Parathyroid adenoma (tissue), 2 donors: ENCODE measurements at regions not wholly inside any gene's neighbourhood (a gene's known extent, or its start where the extent isn't known, plus 50 kb on each side); places are given as distances from the start of the nearest gene placed in this dataset.

ENCODE experiments used
- H2AFZ ChIP-seq: fragments of 300-600 bp; sonication (generic); one replicate; pipeline ENCODE4 v1.7.0; 2017; ENCODE audit warnings: antibody characterized with exemption, mild to moderate bottlenecking
- H3K27ac ChIP-seq: fragments of 300-600 bp; sonication (generic); one replicate; pipeline ENCODE4 v1.7.0; 2017
- H3K27me3 ChIP-seq: fragments of 300-600 bp; sonication (generic); one replicate; pipeline ENCODE4 v1.7.0; 2017; ENCODE audit warnings: low read length; ENCODE audit not compliant: control insufficient read depth, insufficient read depth
- H3K36me3 ChIP-seq: fragments of 300-600 bp; sonication (generic); one replicate; pipeline ENCODE4 v1.7.0; 2017; ENCODE audit warnings: low read length; ENCODE audit not compliant: control insufficient read depth, insufficient read depth
- H3K4me1 ChIP-seq: fragments of 300-600 bp; sonication (generic); one replicate; pipeline ENCODE4 v1.7.0; 2017; ENCODE audit warnings: control low read depth
- H3K4me2 ChIP-seq: fragments of 300-600 bp; sonication (generic); one replicate; pipeline ENCODE4 v1.7.0; 2017; ENCODE audit warnings: low read length
- H3K4me3 ChIP-seq: fragments of 300-600 bp; sonication (generic); one replicate; pipeline ENCODE4 v1.7.0; 2017; ENCODE audit warnings: low read depth, low read length
- H3K79me2 ChIP-seq: fragments of 300-600 bp; sonication (generic); one replicate; pipeline ENCODE4 v1.7.0; 2017; ENCODE audit warnings: control low read depth
- H3K9ac ChIP-seq: fragments of 300-600 bp; sonication (generic); one replicate; pipeline ENCODE4 v1.7.0; 2017; ENCODE audit warnings: mild to moderate bottlenecking
- H3K9me3 ChIP-seq: fragments of 300-600 bp; sonication (generic); one replicate; pipeline ENCODE4 v1.7.0; 2017; ENCODE audit warnings: low read length; ENCODE audit not compliant: control insufficient read depth
- TF ChIP-seq, protein P1 (sequence below): fragments of 300-600 bp; sonication (generic); IDR thresholded peaks from one replicate; pipeline ENCODE4 v1.7.0; 2017; ENCODE audit warnings: antibody characterized with exemption, mild to moderate bottlenecking
- donor health status: primary hyperparathyroidism.

GRCh38 chr5:109486200-109486804 lies 76.5 kb upstream of the PJA2 start:
- no peak overlapping the region for H3K4me2 ChIP-seq
- no peaks in the 10 kb centered on the region for H3K36me3 ChIP-seq
- no peaks in the 10 kb centered on the region for H3K27me3 ChIP-seq
- H3K79me2 ChIP-seq: no peaks in the 10 kb centered on the region
- H3K4me1 ChIP-seq: peaks cover 4% of the 10 kb centered on the region
- TF ChIP-seq, protein P1, sequence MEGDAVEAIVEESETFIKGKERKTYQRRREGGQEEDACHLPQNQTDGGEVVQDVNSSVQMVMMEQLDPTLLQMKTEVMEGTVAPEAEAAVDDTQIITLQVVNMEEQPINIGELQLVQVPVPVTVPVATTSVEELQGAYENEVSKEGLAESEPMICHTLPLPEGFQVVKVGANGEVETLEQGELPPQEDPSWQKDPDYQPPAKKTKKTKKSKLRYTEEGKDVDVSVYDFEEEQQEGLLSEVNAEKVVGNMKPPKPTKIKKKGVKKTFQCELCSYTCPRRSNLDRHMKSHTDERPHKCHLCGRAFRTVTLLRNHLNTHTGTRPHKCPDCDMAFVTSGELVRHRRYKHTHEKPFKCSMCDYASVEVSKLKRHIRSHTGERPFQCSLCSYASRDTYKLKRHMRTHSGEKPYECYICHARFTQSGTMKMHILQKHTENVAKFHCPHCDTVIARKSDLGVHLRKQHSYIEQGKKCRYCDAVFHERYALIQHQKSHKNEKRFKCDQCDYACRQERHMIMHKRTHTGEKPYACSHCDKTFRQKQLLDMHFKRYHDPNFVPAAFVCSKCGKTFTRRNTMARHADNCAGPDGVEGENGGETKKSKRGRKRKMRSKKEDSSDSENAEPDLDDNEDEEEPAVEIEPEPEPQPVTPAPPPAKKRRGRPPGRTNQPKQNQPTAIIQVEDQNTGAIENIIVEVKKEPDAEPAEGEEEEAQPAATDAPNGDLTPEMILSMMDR: no peak
- no peak overlapping the region for H3K4me3 ChIP-seq
- H2AFZ ChIP-seq: no peak overlapping the region
- no peaks in the 10 kb centered on the region for H3K9me3 ChIP-seq
- no peak overlapping the region for H3K9ac ChIP-seq
- no peak overlapping the region for H3K27ac ChIP-seq

DNA sequence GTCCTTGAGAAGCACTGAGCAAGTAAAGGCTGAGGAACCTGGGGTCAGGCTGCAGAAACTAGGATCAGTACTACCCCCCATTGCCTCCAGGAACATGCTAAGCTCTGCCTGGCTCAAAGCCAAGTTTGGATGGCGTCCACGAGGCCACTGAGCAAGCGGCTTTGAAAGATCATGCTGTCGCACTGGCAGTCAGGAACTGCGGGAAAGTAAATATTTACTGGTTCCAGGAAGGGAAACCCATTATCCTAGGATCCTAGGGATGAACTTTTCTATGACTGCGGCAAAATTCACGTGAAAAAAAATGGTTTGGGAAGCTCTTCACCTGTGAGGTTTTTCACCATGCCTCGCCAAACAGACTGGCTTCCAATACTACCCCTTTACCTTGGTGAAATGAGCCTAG lies 75.3 kb upstream of the PJA2 start:
- H2AFZ ChIP-seq: no peak overlapping the region
- TF ChIP-seq, protein P1: no peak
- H3K9me3 ChIP-seq: no peaks in the 10 kb centered on the region
- no peaks in the 10 kb centered on the region for H3K27me3 ChIP-seq
- no peaks in the 10 kb centered on the region for H3K79me2 ChIP-seq
- no peak overlapping the region for H3K4me2 ChIP-seq
- no peaks in the 10 kb centered on the region for H3K36me3 ChIP-seq
- no peak overlapping the region for H3K27ac ChIP-seq
- H3K4me3 ChIP-seq: no peak overlapping the region
- H3K4me1 ChIP-seq: peaks cover 4% of the 10 kb centered on the region
- H3K9ac ChIP-seq: no peak overlapping the region

- H3K4me1 ChIP-seq: peaks cover 4% of the 10 kb centered on the region
- H2AFZ ChIP-seq: no peak overlapping the region
- H3K9me3 ChIP-seq: no peaks in the 10 kb centered on the region
- H3K4me2 ChIP-seq: no peak overlapping the region
- H3K79me2 ChIP-seq: no peaks in the 10 kb centered on the region
- H3K27ac ChIP-seq: no peak overlapping the region
- TF ChIP-seq, protein P1: no peak
- H3K9ac ChIP-seq: no peak overlapping the region
- no peak overlapping the region for H3K4me3 ChIP-seq
- H3K36me3 ChIP-seq: no peaks in the 10 kb centered on the region
- no peaks in the 10 kb centered on the region for H3K27me3 ChIP-seq
Measured at GRCh38 chr5:109484597-109484996, 74.8 kb upstream of the PJA2 start.

DNA sequence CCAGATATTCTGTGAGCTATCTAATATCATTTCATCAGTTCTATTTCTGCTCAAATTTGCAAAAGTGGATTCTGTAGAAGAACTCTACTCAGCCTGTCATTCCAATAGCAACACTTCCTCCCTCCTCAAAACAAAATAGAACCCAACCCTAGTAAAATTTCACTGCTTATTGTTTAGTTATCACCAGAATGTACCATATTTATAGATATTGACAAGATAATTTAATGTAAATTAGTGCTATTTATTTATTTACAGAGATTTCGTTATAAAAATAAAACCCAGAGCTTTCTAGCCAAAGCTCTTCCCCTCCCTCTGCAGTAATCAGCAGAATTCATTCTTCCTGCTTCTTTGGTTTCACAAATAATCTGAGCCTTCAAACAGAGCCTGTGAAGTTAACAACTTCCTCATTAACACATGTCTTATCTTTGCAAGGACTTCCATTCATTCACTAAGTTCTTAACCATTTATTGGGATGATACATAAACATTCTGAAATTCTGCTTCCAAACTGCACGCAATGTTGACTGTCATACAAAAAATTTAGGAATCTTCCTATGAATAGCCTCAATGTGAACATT lies 73.7 kb upstream of the PJA2 start:
- Histone ChIP-seq H3K36me3 (no peaks in the 10 kb centered on the region), H2AFZ (peak overlapping the region; percentile 2), H3K79me2 (no peaks in the 10 kb centered on the region), H3K9me3 (no peaks in the 10 kb centered on the region), H3K27ac (no peak overlapping the region), H3K9ac (no peak overlapping the region), H3K4me3 (no peak overlapping the region), H3K4me2 (no peak overlapping the region), H3K4me1 (peaks cover 4% of the 10 kb centered on the region), H3K27me3 (no peaks in the 10 kb centered on the region)
- TF ChIP-seq, protein P1: no peak

GRCh38 chr5:109482748-109483147 lies 73.0 kb upstream of the PJA2 start:
- H3K4me3 ChIP-seq: no peak overlapping the region
- no peaks in the 10 kb centered on the region for H3K36me3 ChIP-seq
- H2AFZ ChIP-seq: no peak overlapping the region
- H3K9ac ChIP-seq: no peak overlapping the region
- H3K79me2 ChIP-seq: no peaks in the 10 kb centered on the region
- H3K4me2 ChIP-seq: no peak overlapping the region
- no peaks in the 10 kb centered on the region for H3K9me3 ChIP-seq
- H3K27ac ChIP-seq: no peak overlapping the region
- TF ChIP-seq, protein P1: no peak
- H3K27me3 ChIP-seq: no peaks in the 10 kb centered on the region
- H3K4me1 ChIP-seq: peaks cover 4% of the 10 kb centered on the region
